Activated T-helper 17 cell treated with anti-CD3 and anti-CD28 coated beads, Interleukin-2, amount 50 U/mL, for 72 hours (primary cell): ENCODE measurements at regions not wholly inside any gene's neighbourhood (a gene's known extent, or its start where the extent isn't known, plus 50 kb on each side); places are given as distances from the start of the nearest gene placed in this dataset.
"Not testable (repeated sequence)": the region's sequence is repeated elsewhere in the genome, so short reads cannot be mapped to it uniquely, and the experiment has no call there.

Experiments used
- ATAC-seq: fragments of 150-1000 bp; cut with Tn5 transposase; replicated peaks from 2 replicates; pipeline ENCODE4 v1.10.0; 2021; ENCODE audit warnings: mild to moderate bottlenecking, moderate library complexity
- H3K27ac Mint-ChIP-seq: one replicate; pipeline ENCODE4 v1.8.0; 2022; ENCODE audit warnings: mixed read lengths
- H3K27me3 Mint-ChIP-seq: one replicate; pipeline ENCODE4 v1.8.0; 2022; ENCODE audit warnings: mixed read lengths
- H3K36me3 Mint-ChIP-seq: one replicate; pipeline ENCODE4 v1.8.0; 2022; ENCODE audit warnings: low read depth, mild to moderate bottlenecking, mixed read lengths
- H3K4me1 Mint-ChIP-seq: one replicate; pipeline ENCODE4 v1.8.0; 2022; ENCODE audit warnings: mixed read lengths
- H3K4me3 Mint-ChIP-seq: one replicate; pipeline ENCODE4 v1.8.0; 2022; ENCODE audit warnings: mild to moderate bottlenecking, mixed read lengths
- H3K9me3 Mint-ChIP-seq: one replicate; pipeline ENCODE4 v1.8.0; 2022; ENCODE audit warnings: mixed read lengths

- peaks cover 11% of the 10 kb centered on the region for H3K9me3 Mint-ChIP-seq
- no peak for ATAC-seq
- no peaks in the 10 kb centered on the region for H3K36me3 Mint-ChIP-seq
- H3K4me3 Mint-ChIP-seq, result no peak overlapping the region
- H3K4me1 Mint-ChIP-seq, result no peaks in the 10 kb centered on the region
- H3K27me3 Mint-ChIP-seq, result no peaks in the 10 kb centered on the region
- H3K27ac Mint-ChIP-seq, result no peak overlapping the region
Measured at GRCh38 chr6:113047148-113047547, 700.0 kb downstream of the RFPL4B start.

GRCh38 chr6:113047932-113048331 is 700.8 kb downstream of the RFPL4B start:
- no peak for ATAC-seq
- H3K27ac Mint-ChIP-seq, result no peak overlapping the region
- no peaks in the 10 kb centered on the region for H3K4me1 Mint-ChIP-seq

DNA sequence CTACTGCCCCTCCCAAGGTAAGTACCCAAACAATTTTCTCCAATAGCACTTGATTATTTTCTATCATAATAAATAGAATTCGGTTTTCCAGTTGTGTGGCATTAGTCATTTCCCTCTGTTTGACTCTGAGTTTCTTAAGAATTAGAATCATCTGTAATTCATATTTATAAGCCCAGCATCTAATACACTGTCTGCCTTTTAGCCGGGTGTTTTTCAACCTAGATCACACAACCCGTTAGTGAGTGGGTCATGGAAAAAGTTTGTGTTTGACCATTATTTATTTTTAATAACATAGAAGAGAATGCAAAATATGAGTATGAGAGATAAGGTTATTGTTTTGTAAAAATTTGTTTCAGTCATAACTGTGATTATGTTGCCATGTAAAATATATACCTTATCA is 701.6 kb downstream of the RFPL4B start:
- no peak overlapping the region for H3K27ac Mint-ChIP-seq
- no peaks in the 10 kb centered on the region for H3K27me3 Mint-ChIP-seq
- no peak overlapping the region for H3K4me3 Mint-ChIP-seq
- peaks cover 11% of the 10 kb centered on the region for H3K9me3 Mint-ChIP-seq
- no peaks in the 10 kb centered on the region for H3K36me3 Mint-ChIP-seq
- H3K4me1 Mint-ChIP-seq, result no peaks in the 10 kb centered on the region
- ATAC-seq, result no peak

More at GRCh38 chr6:113047932-113048331, 700.8 kb downstream of the RFPL4B start:
- no peaks in the 10 kb centered on the region for H3K27me3 Mint-ChIP-seq
- no peak overlapping the region for H3K4me3 Mint-ChIP-seq
- H3K36me3 Mint-ChIP-seq, result no peaks in the 10 kb centered on the region
- peaks cover 11% of the 10 kb centered on the region for H3K9me3 Mint-ChIP-seq

DNA sequence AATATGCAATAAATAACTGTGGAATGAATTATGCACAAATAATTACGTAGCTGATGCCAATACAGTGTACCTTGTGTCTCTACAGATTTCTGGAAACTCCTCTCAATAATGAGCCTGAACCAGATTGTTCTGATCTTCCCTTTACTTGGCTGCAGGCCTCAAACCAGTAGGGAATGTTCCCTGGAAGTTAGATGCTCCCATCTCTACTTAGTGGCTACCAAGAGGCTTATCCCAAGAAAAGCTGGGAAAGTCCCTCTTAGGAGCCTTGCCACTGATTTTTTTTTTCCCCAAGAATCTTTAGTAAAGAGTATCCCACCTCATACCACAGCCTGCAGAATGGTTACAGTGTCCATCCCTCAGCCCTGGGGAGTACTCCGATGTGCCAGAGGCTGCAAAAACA is 702.1 kb downstream of the RFPL4B start:
- Mint-ChIP-seq H3K4me3 (no peak overlapping the region), H3K9me3 (peaks cover 11% of the 10 kb centered on the region), H3K4me1 (no peaks in the 10 kb centered on the region), H3K27me3 (no peaks in the 10 kb centered on the region), H3K27ac (no peak overlapping the region), H3K36me3 (no peaks in the 10 kb centered on the region)
- no peak for ATAC-seq

DNA sequence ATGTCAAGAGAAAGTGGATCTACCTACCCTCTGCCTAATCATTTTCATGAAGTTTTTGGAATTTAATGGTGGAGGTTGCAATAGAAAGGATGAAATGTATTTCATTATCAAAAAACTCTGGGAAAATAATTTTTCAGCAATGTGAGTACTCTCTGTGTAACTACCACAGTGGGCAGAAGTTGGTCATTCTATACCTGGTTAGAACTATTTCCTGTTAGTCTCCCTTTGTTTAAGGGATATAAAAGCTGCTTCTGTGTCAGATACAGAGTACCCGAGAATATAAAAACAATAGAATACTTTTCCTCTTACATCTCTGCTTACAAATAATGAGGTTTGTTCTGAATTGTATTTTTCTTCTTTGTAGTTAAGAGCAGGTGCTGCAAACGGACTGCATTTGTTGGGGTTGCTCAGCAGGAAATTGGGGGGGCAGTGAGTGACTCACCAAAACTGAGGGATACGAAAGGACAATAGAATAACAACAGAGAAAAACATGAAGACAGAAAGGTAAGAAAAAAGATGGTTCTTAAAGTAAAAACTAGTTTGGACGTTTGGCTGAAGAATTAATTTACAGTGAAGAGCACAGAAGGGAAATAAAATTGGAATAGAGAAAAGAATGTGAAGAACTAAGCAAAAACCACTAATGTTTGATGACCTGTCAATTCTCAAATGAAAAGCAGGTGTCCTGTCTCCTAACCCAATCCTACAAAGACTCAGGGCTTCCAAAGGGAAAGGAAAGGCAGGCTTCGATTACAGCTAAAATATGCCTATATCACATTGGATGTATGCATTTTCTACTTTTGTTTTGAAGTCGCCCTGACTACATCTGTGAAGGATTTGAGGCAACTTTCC is 703.1 kb downstream of the RFPL4B start:
- peaks cover 6% of the 10 kb centered on the region for H3K9me3 Mint-ChIP-seq
- no peak overlapping the region for H3K27ac Mint-ChIP-seq
- no peaks in the 10 kb centered on the region for H3K4me1 Mint-ChIP-seq
- no peaks in the 10 kb centered on the region for H3K36me3 Mint-ChIP-seq
- ATAC-seq, result no peak
- H3K27me3 Mint-ChIP-seq, result no peaks in the 10 kb centered on the region
- no peak overlapping the region for H3K4me3 Mint-ChIP-seq

DNA sequence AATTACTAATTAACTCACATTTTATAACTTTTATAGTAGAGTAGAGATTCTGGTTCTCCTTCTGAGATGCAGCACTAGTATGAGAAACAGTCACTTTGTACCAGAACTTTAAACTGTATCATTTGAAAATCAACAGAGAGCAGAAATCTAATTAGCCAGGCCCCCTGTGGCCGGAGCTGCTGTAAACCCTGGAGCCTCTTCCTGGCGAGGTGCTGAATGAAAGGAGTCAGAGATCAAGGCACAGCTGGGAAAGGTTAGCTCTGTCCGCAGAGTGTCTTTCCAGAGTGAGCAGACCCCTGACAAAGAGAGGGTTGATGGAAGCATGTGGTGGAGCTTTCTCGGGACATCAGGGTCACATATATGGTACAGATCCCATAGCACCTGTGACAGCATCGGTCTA is 703.8 kb downstream of the RFPL4B start:
- ATAC-seq, result no peak
- Mint-ChIP-seq H3K4me3 (no peak overlapping the region), H3K27ac (no peak overlapping the region), H3K36me3 (no peaks in the 10 kb centered on the region), H3K27me3 (no peaks in the 10 kb centered on the region), H3K4me1 (no peaks in the 10 kb centered on the region), H3K9me3 (peaks cover 3% of the 10 kb centered on the region)

- Mint-ChIP-seq H3K27me3 (no peaks in the 10 kb centered on the region), H3K27ac (no peak overlapping the region), H3K4me3 (no peak overlapping the region), H3K9me3 (peaks cover 3% of the 10 kb centered on the region), H3K4me1 (no peaks in the 10 kb centered on the region), H3K36me3 (no peaks in the 10 kb centered on the region)
- ATAC-seq, result no peak
Measured at GRCh38 chr6:113052506-113052905, 705.4 kb downstream of the RFPL4B start.

DNA sequence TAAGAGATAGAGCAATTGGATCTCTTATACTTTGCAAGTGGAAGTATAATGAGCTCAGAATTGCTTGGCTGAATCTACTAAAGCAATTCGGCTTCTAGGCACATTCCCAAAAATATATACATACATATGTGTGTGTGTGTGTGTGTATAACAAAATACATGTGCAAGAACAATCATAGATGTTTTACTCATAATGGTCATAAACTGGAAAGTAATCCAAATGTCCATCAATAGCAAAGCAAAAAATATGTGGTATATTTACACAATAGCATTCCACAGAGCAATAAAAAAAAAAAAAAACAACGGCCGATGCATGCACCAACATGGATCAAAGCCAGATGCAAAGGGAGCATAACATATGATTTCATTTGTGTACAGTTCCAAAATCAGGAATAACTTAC is 707.9 kb downstream of the RFPL4B start:
- no peaks in the 10 kb centered on the region for H3K36me3 Mint-ChIP-seq
- peaks cover 3% of the 10 kb centered on the region for H3K9me3 Mint-ChIP-seq
- no peak overlapping the region for H3K4me3 Mint-ChIP-seq
- no peaks in the 10 kb centered on the region for H3K27me3 Mint-ChIP-seq
- ATAC-seq, result no peak
- no peak overlapping the region for H3K27ac Mint-ChIP-seq
- no peaks in the 10 kb centered on the region for H3K4me1 Mint-ChIP-seq

- no peaks in the 10 kb centered on the region for H3K4me1 Mint-ChIP-seq
- no peak overlapping the region for H3K4me3 Mint-ChIP-seq
- H3K27ac Mint-ChIP-seq, result no peak overlapping the region
- H3K36me3 Mint-ChIP-seq, result no peaks in the 10 kb centered on the region
- no peak for ATAC-seq
- H3K27me3 Mint-ChIP-seq, result no peaks in the 10 kb centered on the region
- H3K9me3 Mint-ChIP-seq, result no peaks in the 10 kb centered on the region
Measured at GRCh38 chr6:113055998-113056397, 708.9 kb downstream of the RFPL4B start.

DNA sequence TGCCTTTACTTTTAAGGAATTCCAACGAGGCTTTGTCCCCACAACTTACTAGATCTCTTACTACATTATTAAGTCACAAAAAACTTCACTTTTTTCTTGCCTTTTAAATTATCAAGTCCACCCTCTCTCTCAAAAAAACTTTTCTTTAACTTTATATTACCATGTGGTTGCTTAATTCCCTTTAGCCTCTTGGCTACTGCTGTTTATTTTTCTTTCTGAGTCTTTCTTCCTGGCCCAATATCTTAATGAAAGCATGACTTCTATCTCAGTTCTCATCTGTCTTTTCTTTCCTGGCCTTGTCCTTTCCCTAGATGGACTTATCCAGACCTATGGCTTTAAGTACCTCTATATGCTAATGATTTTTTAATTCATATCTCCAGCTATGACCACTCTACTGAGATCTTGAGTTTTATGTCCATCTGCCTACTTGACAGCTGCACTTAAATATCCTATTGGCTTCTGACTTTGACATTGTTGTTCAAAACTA is 710.5 kb downstream of the RFPL4B start:
- no peaks in the 10 kb centered on the region for H3K4me1 Mint-ChIP-seq
- no peaks in the 10 kb centered on the region for H3K27me3 Mint-ChIP-seq
- H3K27ac Mint-ChIP-seq, result no peak overlapping the region
- H3K36me3 Mint-ChIP-seq, result no peaks in the 10 kb centered on the region
- H3K9me3 Mint-ChIP-seq, result no peaks in the 10 kb centered on the region
- no peak for ATAC-seq
- no peak overlapping the region for H3K4me3 Mint-ChIP-seq

DNA sequence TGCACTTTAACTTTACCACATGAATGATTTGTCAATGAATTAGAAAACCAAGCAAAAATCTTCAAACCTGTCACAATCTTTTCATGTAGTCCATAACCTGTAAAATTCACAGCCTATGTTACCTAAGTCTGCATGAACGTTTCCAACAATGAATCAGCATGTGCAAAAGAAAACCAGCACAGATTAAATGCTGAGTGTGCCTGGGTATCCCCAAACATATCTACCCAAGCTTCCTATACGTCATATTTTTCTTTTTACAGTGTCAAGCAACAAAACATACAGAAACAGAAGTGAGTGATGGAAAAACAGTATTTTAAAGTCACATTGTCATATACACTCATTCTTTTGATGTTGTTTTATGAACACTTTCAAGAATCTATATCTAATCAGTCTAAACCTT is 713.5 kb downstream of the RFPL4B start:
- peaks cover 2% of the 10 kb centered on the region for H3K9me3 Mint-ChIP-seq
- H3K36me3 Mint-ChIP-seq, result no peaks in the 10 kb centered on the region
- no peaks in the 10 kb centered on the region for H3K27me3 Mint-ChIP-seq
- H3K27ac Mint-ChIP-seq, result no peak overlapping the region
- ATAC-seq, result no peak
- H3K4me3 Mint-ChIP-seq, result no peak overlapping the region
- no peaks in the 10 kb centered on the region for H3K4me1 Mint-ChIP-seq

DNA sequence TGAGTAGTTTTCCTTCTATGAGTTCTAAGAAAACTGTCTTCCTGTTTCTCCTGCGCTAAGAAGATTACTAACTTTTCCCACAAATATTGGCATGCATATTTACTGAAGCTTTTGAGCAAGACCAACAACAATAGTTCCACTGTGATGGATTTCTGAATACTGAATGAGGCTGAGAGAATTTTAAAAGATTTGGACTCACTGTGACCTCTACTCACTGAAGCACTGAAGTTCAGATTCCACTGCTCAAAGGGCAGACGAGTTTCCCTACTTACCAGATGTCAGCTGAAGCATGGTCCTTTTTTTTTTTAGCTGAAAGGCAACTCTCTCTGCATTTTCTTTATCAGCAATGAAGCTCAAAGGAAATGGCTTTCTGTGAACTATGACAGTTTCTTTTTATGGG is 718.5 kb downstream of the RFPL4B start:
- Mint-ChIP-seq H3K27ac (no peak overlapping the region), H3K4me1 (no peaks in the 10 kb centered on the region), H3K27me3 (no peaks in the 10 kb centered on the region), H3K4me3 (no peak overlapping the region), H3K36me3 (no peaks in the 10 kb centered on the region), H3K9me3 (peaks cover 3% of the 10 kb centered on the region)
- no peak for ATAC-seq

DNA sequence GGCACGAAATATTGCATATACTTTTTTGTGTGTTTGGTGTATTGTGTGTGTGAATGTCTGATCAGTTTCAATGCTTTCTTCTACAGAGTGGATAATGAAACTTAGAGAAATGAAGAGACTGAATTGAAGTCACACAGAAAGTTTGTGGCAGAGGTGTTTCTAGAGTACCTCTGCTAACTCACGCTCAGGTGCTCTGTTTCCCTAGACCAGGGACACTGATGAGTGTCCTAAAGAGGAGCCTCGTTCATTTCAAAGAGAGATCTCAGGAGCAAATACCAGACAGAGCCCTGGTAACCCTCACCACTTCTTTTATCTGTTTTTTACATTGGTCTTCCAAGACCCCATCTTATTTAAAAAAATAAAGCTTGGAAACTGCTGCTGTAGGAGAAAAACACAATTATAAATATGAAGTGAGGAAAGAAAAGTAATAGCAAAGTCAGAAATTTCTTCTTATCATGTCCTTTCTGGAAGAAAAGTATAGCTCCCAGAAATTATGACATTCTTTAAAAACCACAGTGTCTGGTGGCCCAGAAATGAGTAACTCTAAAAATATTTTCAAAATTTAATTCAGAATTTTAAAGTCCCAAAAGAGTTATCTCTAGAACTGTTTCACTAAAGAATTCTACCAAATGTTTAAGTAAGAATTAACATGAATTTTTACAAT is 720.6 kb downstream of the RFPL4B start:
- no peak overlapping the region for H3K4me3 Mint-ChIP-seq
- no peaks in the 10 kb centered on the region for H3K27me3 Mint-ChIP-seq
- no peaks in the 10 kb centered on the region for H3K36me3 Mint-ChIP-seq
- no peak for ATAC-seq
- no peak overlapping the region for H3K27ac Mint-ChIP-seq
- no peaks in the 10 kb centered on the region for H3K4me1 Mint-ChIP-seq
- peaks cover 3% of the 10 kb centered on the region for H3K9me3 Mint-ChIP-seq

DNA sequence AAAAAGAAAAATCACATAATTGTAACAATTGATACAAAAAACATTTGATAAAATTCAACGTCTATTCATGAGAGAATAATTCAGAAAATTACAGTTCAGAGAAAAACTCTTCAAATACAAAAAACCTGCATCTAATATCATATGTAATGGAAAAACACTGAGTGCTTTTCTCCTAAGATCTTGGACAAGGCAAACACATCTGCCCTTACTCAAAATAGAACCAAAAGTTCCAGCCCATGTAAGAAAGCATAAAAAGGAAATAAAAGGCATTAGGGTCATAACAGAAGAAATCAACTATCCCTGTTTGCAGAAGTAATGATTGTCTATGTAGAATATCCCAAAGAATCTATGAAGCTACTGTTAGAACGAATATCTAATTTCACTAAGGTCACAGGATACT is 721.4 kb downstream of the RFPL4B start:
- Mint-ChIP-seq H3K4me3 (no peak overlapping the region), H3K27me3 (no peaks in the 10 kb centered on the region), H3K9me3 (peaks cover 3% of the 10 kb centered on the region), H3K27ac (no peak overlapping the region), H3K4me1 (no peaks in the 10 kb centered on the region), H3K36me3 (no peaks in the 10 kb centered on the region)
- ATAC-seq, result no peak

- H3K27ac Mint-ChIP-seq, H3K4me3 Mint-ChIP-seq, ATAC-seq, H3K4me1 Mint-ChIP-seq, H3K9me3 Mint-ChIP-seq, H3K27me3 Mint-ChIP-seq, H3K36me3 Mint-ChIP-seq: not testable (repeated sequence)
Measured at GRCh38 chr6:113070681-113071080, 723.6 kb downstream of the RFPL4B start.
